Endothelial cell of umbilical vein (primary cell): ENCODE measurements at regions not wholly inside any gene's neighbourhood (a gene's known extent, or its start where the extent isn't known, plus 50 kb on each side); places are given as distances from the start of the nearest gene placed in this dataset.

ENCODE experiments used
- BruUV-seq: library from RNA; stranded (reverse); fragments of 400-500 nt; replicated peaks from 2 replicates; lab custom pipeline; 2021; lab: Mats Ljungman, UMichigan
- CTCF ChIA-PET: fragments of 300-600, 350-600 bp; sonication (Branson Sonifier 250); formaldehyde crosslinking; loops from one replicate; lab custom pipeline; 2021; ENCODE audit warnings: antibody characterized with exemption, inconsistent platforms; lab: Charles Lee
- POLR2A ChIA-PET: fragments of 300-600, 350-600 bp; sonication (Branson Sonifier 250); formaldehyde crosslinking; loops from one replicate; lab custom pipeline; 2021; ENCODE audit warnings: antibody characterized with exemption, inconsistent platforms; lab: Charles Lee
- DNase-seq: peaks from one replicate; pipeline ENCODE4 v3.0.0-alpha.2; 2011; ENCODE audit warnings: low read depth, low spot score
- FAIRE-seq: peaks from 2 replicates; lab custom pipeline; 2011; peaks lifted over from hg19 to GRCh38; lab: Jason Lieb, UNC
- H2AFZ ChIP-seq: 2 replicates; pipeline ENCODE4 v1.6.0; 2012; ENCODE audit warnings: low read depth, low read length, control low read depth, inconsistent platforms
- H3K27ac ChIP-seq: 2 replicates; pipeline ENCODE4 v1.5.1; 2011; ENCODE audit warnings: low read depth, mild to moderate bottlenecking, control low read depth, low read length, moderate library complexity; ENCODE audit not compliant: insufficient read depth
- H3K27me3 ChIP-seq, 2 experiments: 2 replicates each; pipeline versions ENCODE4 v1.6.0 to v1.6.1; 2011; ENCODE audit warnings: low read length in 2 of 2, mixed read lengths in 1 of 2; ENCODE audit not compliant: control insufficient read depth in 2 of 2, insufficient read depth in 2 of 2
- H3K36me3 ChIP-seq, 2 experiments: 2 replicates in 1 of 2; 3 replicates in 1 of 2; pipeline ENCODE4 v1.5.1; 2011; ENCODE audit warnings: low read length in 2 of 2, mild to moderate bottlenecking in 1 of 2, moderate library complexity in 1 of 2; ENCODE audit not compliant: control insufficient read depth in 2 of 2, insufficient read depth in 2 of 2; ENCODE audit errors: extremely low read depth in 1 of 2
- H3K4me1 ChIP-seq: 3 replicates; pipeline ENCODE4 v1.5.1; 2011; ENCODE audit warnings: mild to moderate bottlenecking, low read length; ENCODE audit not compliant: control insufficient read depth, insufficient read depth; ENCODE audit errors: extremely low read depth
- H3K4me2 ChIP-seq: 2 replicates; pipeline ENCODE4 v1.6.1; 2011; ENCODE audit warnings: low read length, control low read depth, mixed read lengths; ENCODE audit not compliant: insufficient read depth
- H3K4me3 ChIP-seq, 3 experiments: fragments of 200-600 bp in 1 of 3; sonication (generic), shearing (Covaris generic) in 1 of 3; replicated peaks in 1 of 3; 2 replicates each; pipeline ENCODE4 v1.5.1; 2011 to 2016; ENCODE audit warnings: control low read depth in 3 of 3, low read length in 3 of 3, mild to moderate bottlenecking in 2 of 3, inconsistent platforms in 1 of 3, low read depth in 1 of 3, moderate library complexity in 1 of 3; ENCODE audit not compliant: insufficient read depth in 1 of 3
- H3K79me2 ChIP-seq: 2 replicates; pipeline ENCODE4 v1.6.0; 2012; ENCODE audit warnings: low read length, inconsistent platforms; ENCODE audit not compliant: control insufficient read depth, insufficient read depth
- H3K9ac ChIP-seq: replicated peaks from 2 replicates; pipeline ENCODE3; 2011; ENCODE audit warnings: low read length, control low read depth; ENCODE audit not compliant: insufficient read depth; ENCODE audit errors: extremely low read depth
- H3K9me1 ChIP-seq: replicated peaks from 3 replicates; pipeline ENCODE4 v1.6.0; 2011; ENCODE audit warnings: mild to moderate bottlenecking, low read length; ENCODE audit not compliant: control insufficient read depth, insufficient read depth; ENCODE audit errors: extremely low read depth
- H3K9me3 ChIP-seq: replicated peaks from 2 replicates; pipeline ENCODE4 v1.5.1; 2012; ENCODE audit warnings: low read length, inconsistent platforms; ENCODE audit not compliant: control insufficient read depth, insufficient read depth
- H4K20me1 ChIP-seq: replicated peaks from 2 replicates; pipeline ENCODE3; 2011; ENCODE audit warnings: mild to moderate bottlenecking, low read length; ENCODE audit not compliant: control insufficient read depth, insufficient read depth; ENCODE audit errors: extremely low read depth
- EZH2 ChIP-seq: IDR thresholded peaks from 2 replicates; pipeline ENCODE4 v1.6.1; 2012; ENCODE audit warnings: borderline replicate concordance, low read depth, mild to moderate bottlenecking, moderate library complexity, low read length, inconsistent platforms; ENCODE audit not compliant: severe bottlenecking
- FOS ChIP-seq: IDR thresholded peaks from 2 replicates; pipeline ENCODE4 v1.6.1; 2011; ENCODE audit warnings: mild to moderate bottlenecking, low read length, moderate library complexity, borderline replicate concordance; ENCODE audit not compliant: insufficient read depth
- JUN ChIP-seq: IDR thresholded peaks from 2 replicates; pipeline ENCODE4 v1.6.1; 2011; ENCODE audit warnings: borderline replicate concordance, low read depth; ENCODE audit not compliant: insufficient read length, insufficient read depth
- MYC ChIP-seq: IDR thresholded peaks from one replicate; pipeline ENCODE4 v1.6.1; 2011; ENCODE audit warnings: mild to moderate bottlenecking, low read depth, low read length
- POLR2A ChIP-seq: IDR thresholded peaks from 2 replicates; pipeline ENCODE4 v1.6.1; 2012; ENCODE audit warnings: low read depth, mild to moderate bottlenecking, control low read depth, low read length
- dilution Hi-C: fragments of 300-500 bp; cut with MboI; formaldehyde crosslinking; loops from one replicate; pipeline ENCODE4 v1.15.0; 2019; ENCODE audit warnings: low sequenced_read_pairs; ENCODE audit not compliant: extremely low pct_ligation_motif_present
- intact Hi-C: fragments of 100-400 bp; cut with micrococcal nuclease; formaldehyde crosslinking; loops from one replicate; pipeline ENCODE4 v1.10.0; 2022
- TF ChIP-seq, protein P1 (sequence below), 2 donors: IDR thresholded peaks; 1 replicate in 1 of 2; 2 replicates in 1 of 2; pipeline ENCODE4 v1.5.1; 2011; ENCODE audit warnings: low read length in 2 of 2, mild to moderate bottlenecking in 2 of 2, moderate library complexity in 2 of 2, control low read depth in 1 of 2, inconsistent platforms in 1 of 2, low read depth in 1 of 2; ENCODE audit not compliant: insufficient read depth in 1 of 2; ENCODE audit errors: extremely low read depth in 1 of 2
- TF ChIP-seq, protein P2 (sequence below): IDR thresholded peaks from 2 replicates; pipeline ENCODE4 v1.6.1; 2011; ENCODE audit not compliant: insufficient read depth, insufficient read length

DNA sequence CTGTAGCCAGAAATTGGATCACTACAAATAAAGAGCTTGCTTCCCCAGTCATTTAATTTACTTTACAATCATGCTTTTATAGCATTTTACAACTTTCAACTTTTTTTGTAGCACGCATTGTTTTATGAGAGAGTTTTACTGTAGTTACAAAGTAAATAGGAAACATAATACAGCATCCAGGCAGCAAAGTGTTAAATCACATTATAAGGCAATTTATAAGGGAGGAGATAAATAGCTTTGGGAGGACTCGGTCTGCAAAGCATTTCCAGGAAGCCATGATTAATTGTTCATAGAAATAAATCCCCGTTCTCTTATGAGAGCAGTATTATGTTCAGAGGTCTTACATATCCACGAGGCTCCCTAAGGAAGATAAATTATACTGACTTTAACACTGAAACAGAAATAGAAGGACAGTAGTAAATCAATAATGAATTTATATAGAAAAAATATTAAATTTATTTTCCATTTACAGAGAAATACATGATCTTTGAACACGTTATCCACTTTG is 792.6 kb upstream of the RAG2 start:
- dilution Hi-C loops (no loop called here), intact Hi-C loops (no loop called here)
- CTCF ChIA-PET = no interaction called here
- Histone ChIP-seq H4K20me1 (no peaks in the 10 kb centered on the region), H3K27ac (no peak overlapping the region), H3K27me3 (no peaks in the 10 kb centered on the region), H3K4me2 (no peak overlapping the region), H2AFZ (no peak overlapping the region), H3K36me3 (no peaks in the 10 kb centered on the region), H3K9ac (no peak overlapping the region), H3K9me3 (peaks cover 5% of the 10 kb centered on the region), H3K4me3 (no peak overlapping the region), H3K79me2 (no peaks in the 10 kb centered on the region), H3K4me1 (no peaks in the 10 kb centered on the region), H3K9me1 (no peaks in the 10 kb centered on the region)
- DNase-seq (no peak), FAIRE-seq (no peak)
- BruUV-seq = no TSS peak
- TF ChIP-seq FOS (no peak), MYC (no peak), POLR2A (no peak), EZH2 (no peak), JUN (no peak)
- TF ChIP-seq, protein P1, sequence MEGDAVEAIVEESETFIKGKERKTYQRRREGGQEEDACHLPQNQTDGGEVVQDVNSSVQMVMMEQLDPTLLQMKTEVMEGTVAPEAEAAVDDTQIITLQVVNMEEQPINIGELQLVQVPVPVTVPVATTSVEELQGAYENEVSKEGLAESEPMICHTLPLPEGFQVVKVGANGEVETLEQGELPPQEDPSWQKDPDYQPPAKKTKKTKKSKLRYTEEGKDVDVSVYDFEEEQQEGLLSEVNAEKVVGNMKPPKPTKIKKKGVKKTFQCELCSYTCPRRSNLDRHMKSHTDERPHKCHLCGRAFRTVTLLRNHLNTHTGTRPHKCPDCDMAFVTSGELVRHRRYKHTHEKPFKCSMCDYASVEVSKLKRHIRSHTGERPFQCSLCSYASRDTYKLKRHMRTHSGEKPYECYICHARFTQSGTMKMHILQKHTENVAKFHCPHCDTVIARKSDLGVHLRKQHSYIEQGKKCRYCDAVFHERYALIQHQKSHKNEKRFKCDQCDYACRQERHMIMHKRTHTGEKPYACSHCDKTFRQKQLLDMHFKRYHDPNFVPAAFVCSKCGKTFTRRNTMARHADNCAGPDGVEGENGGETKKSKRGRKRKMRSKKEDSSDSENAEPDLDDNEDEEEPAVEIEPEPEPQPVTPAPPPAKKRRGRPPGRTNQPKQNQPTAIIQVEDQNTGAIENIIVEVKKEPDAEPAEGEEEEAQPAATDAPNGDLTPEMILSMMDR (IDR thresholded peaks at IDR 0.05; ENCODE audit: extremely low read depth in 1 of 2, insufficient read depth in 1 of 2, low read depth in 1 of 2, low read length in 2 of 2) = no peak
- TF ChIP-seq, protein P2, sequence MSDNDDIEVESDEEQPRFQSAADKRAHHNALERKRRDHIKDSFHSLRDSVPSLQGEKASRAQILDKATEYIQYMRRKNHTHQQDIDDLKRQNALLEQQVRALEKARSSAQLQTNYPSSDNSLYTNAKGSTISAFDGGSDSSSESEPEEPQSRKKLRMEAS = no peak
- POLR2A ChIA-PET = no interaction called here
